Eye (tissue), 1 donor: ENCODE measurements at regions not wholly inside any gene's neighbourhood (a gene's known extent, or its start where the extent isn't known, plus 50 kb on each side); places are given as distances from the start of the nearest gene placed in this dataset.

Experiments used
- DNase-seq: peaks from one replicate; pipeline ENCODE4 v3.0.0-alpha.2; 2015

DNA sequence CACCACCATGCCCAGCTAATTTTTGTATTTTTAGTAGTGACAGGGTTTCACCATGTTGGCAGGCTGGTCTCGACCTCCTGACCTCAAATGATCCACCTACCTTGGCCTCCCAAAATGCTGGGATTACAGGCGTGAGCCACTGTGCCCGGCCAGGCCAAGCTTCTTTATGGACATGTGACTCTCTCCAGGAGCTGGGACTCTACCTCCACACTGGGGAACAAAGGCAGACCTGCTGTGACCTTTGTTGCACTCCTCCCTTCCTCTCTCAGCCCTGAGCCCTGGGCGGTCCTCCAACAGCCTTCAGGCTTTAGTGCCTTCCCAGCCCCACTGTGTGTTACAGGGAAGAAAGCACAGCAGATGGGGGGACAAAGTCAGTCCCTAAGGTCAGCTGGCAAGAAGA, 55.0 kb upstream of the DUSP5 start:
- no peak for DNase-seq

DNA sequence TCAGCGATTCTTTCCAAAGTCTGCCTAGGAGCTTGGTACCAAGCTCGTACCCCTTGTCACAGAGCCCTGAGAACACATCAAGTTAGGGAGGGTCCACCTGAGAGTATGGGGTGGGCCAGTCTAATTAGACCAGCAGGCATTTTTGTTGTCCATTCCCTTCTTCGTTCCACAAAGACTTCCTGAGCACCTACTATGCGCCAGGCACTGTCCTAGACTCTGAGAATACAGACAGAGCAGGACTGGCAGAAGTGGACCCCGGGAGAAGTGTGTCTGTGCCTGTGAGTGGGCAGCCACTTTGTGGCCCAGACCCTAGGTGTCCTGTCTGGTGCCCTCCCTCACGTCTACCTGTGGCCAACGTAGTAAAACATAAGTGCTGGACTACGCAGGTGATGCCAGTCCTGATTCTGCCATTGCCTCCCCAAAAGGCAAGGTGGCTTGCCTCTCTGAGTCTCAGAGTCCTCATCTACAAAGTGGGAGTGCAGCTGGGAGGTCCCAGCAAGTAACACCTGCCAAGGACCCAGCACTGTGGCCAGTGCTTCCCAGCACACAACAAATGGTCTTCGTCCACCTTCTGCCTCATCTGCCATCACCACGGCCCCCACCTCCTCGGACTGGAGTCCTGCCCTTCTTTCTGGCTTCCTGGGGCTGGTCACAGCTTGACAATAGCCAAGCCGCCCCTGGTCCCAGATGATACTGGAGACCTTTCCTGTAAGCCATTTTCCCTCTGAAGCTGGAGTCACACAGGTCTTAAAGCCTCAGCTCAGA, 54.3 kb upstream of the DUSP5 start:
- DNase-seq: no peak

DNA sequence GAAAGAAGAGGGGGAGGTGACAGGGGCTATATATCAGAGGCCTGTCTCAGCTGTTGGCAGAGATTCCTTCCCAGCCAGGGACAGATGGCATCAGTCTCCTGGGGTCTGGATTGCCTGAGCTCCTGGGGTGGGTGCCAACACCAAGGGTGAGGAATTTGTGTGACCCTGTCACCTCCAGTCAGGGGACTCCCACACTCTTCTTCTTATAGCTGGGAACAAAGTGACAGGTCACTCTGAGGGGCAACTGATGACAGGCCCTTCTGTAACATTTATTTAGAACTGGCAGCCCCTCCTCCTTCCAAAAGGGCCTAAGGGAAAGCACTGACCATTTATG, 53.7 kb upstream of the DUSP5 start:
- DNase-seq: no peak

DNA sequence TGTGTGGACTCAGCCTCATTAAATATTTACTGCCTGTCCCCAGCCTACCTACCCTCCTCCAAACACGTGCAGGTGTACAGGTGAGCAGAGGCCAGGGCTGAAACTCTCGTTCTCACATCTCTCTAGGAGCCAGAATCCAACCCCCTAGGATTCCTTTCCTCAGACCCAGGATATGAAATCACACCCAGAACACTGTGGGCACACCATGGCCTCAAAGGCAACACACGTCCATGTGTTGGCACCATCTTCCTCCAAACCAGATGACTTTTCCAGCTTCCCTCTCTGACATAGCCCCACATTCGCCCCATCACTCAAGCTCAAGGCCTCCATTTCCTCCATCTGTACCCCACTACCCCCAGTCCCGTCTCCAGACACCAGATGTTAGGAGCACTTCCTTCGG, 51.8 kb upstream of the DUSP5 start:
- no peak for DNase-seq

DNA sequence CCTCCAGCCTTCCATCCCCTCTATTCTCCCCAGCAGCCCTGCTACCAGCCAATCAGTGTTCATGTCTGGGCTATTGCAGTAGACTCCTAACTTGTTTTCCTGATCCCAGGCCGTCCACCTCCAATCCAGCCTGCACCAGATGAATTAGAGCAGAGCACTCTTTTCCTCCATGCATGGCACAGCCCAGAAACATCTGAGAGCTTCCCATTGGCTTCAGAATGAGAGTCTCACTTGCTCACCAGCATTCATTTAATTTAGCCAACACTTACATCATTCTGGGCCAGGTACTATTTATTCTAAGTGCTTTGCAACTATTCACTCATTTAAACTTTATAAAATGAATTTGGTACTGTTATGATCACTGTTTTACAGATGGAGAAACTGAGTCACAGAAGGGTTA, 51.4 kb upstream of the DUSP5 start:
- no peak for DNase-seq

DNA sequence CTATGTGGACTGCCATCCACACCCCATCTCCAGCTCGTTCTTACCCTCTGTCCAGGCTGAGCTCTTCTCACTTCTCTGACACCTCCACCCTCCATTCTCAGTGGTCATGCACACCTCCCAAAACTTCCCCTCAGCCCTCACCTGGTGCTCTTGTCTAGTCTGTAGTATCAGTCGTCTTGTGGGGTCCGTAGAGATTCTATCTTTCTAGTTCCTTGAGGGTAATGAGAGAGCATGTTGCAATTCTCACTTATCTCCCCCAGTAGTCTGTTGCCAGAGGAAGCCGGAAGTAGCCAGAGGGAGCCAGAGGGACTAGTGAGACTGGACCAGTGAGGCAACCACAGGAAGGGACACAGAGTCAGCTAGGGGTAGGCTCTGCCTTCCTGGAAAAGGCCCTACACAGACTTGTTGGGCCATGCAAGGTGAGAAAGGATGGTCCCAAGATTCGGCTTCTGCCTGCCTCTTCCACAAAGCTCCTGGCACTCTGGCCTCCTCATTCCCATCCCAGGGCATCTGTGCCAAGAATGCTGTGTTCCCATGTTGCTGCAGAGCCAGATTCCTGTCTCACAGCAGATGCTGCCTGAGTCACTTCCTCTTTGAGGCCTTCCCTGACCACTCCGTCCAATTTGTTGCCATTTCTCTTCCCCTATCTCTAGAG, 50.6 kb upstream of the DUSP5 start:
- DNase-seq: no peak

DNA sequence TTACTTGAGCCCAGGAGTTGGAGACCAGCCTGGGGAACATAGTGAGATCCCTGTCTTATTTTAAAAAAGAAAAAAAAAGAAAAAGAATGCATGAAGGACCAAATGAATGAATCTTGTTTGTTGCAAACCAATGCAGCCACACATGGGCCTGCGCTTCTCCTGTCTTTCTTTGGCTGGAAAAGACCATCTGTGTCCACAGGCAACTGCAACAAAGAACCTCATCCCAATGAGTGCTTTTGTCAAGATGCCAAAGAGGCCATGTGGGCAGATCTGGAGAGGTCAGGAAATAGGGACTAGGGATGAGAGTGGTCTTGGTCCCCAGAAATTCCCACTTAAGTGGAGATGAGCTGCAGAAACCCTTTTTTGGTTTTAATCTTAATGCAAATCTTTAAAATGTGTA, 49.8 kb upstream of the DUSP5 start:
- no peak for DNase-seq
